Gastroesophageal sphincter (tissue), 3 donors: ENCODE measurements at regions not wholly inside any gene's neighbourhood (a gene's known extent, or its start where the extent isn't known, plus 50 kb on each side); places are given as distances from the start of the nearest gene placed in this dataset.
"Not testable (repeated sequence)": the region's sequence is repeated elsewhere in the genome, so short reads cannot be mapped to it uniquely, and the experiment has no call there.

Experiments used
- CTCF ChIP-seq, 4 experiments: fragments of 200-600 bp in 2 of 4; fragments of 450-650 bp in 2 of 4; sonication (generic) in 1 of 4; IDR thresholded peaks; one replicate each; pipeline ENCODE4 v1.5.1; 2017 to 2019; ENCODE audit warnings: antibody characterized with exemption in 4 of 4, mild to moderate bottlenecking in 2 of 4, moderate library complexity in 2 of 4
- POLR2A ChIP-seq, 2 donors: fragments of 450-650 bp; IDR thresholded peaks; one replicate each; pipeline ENCODE4 v1.6.1; 2017; ENCODE audit warnings: antibody characterized with exemption in 2 of 2, mild to moderate bottlenecking in 2 of 2, moderate library complexity in 1 of 2
- POLR2AphosphoS5 ChIP-seq: sonication (generic); formaldehyde crosslinking; IDR thresholded peaks from one replicate; pipeline ENCODE4 v1.6.1; 2017; ENCODE audit warnings: antibody characterized with exemption

- TF ChIP-seq CTCF (IDR thresholded peaks at IDR 0.05); POLR2AphosphoS5; POLR2A (IDR thresholded peaks at IDR 0.05): not testable (repeated sequence)
Measured at GRCh38 chrX:115394806-115395205, 105.3 kb downstream of the LUZP4 start.
